ENCODE measurements at regions not wholly inside any gene's neighbourhood (a gene's known extent, or its start where the extent isn't known, plus 50 kb on each side); places are given as distances from the start of the nearest gene placed in this dataset.
A peak's percentile ranks its signal among the peaks of the same experiment; 100 is the strongest.

GRCh38 chr10:94092848-94093247 lies 99.1 kb downstream of the PLCE1 start:
- Histone ChIP-seq H3K4me3 (ENCODE audit: insufficient read depth, low read length) (no peak overlapping the region), H3K27ac (ENCODE audit: low read depth, low read length) (no peak overlapping the region), H3K4me1 (ENCODE audit: insufficient read depth, low read length) (peaks cover 36% of the 10 kb centered on the region), H3K79me2 (ENCODE audit: insufficient read depth, low read length) (no peaks in the 10 kb centered on the region), H3K36me3 (ENCODE audit: insufficient read depth, low read length) (no peaks in the 10 kb centered on the region), H4K20me1 (ENCODE audit: insufficient read depth, low read length) (no peaks in the 10 kb centered on the region), H3K4me2 (ENCODE audit: insufficient read depth, low read length) (no peak overlapping the region), H3K27me3 (ENCODE audit: insufficient read depth, low read length) (no peaks in the 10 kb centered on the region), H2AFZ (ENCODE audit: low read length) (no peak overlapping the region), H3K9me3 (ENCODE audit: low read depth, low read length) (no peaks in the 10 kb centered on the region)
- TF ChIP-seq CTCF (IDR thresholded peaks at IDR 0.05; ENCODE audit: extremely low read depth, low read depth, low read length), result no peak
- no peak for DNase-seq (ENCODE audit: insufficient read length, low spot score, missing footprints)

- no peak overlapping the region for H3K4me2 ChIP-seq (ENCODE audit: insufficient read depth, low read length)
- H3K36me3 ChIP-seq (ENCODE audit: insufficient read depth, low read length), result no peaks in the 10 kb centered on the region
- H3K27me3 ChIP-seq (ENCODE audit: insufficient read depth, low read length), result no peaks in the 10 kb centered on the region
- H3K4me3 ChIP-seq (ENCODE audit: insufficient read depth, low read length), result no peak overlapping the region
- H3K27ac ChIP-seq (ENCODE audit: low read depth, low read length), result no peak overlapping the region
- peaks cover 34% of the 10 kb centered on the region for H3K4me1 ChIP-seq (ENCODE audit: insufficient read depth, low read length)
- no peaks in the 10 kb centered on the region for H3K9me3 ChIP-seq (ENCODE audit: low read depth, low read length)
- no peaks in the 10 kb centered on the region for H4K20me1 ChIP-seq (ENCODE audit: insufficient read depth, low read length)
- H3K79me2 ChIP-seq (ENCODE audit: insufficient read depth, low read length), result no peaks in the 10 kb centered on the region
- no peak overlapping the region for H2AFZ ChIP-seq (ENCODE audit: low read length)
- TF ChIP-seq CTCF (IDR thresholded peaks at IDR 0.05; ENCODE audit: extremely low read depth, low read depth, low read length), result no peak
- peak; percentile 62 for DNase-seq (ENCODE audit: insufficient read length, low spot score, missing footprints)
Measured at GRCh38 chr10:94093286-94093905, 99.7 kb downstream of the PLCE1 start.

GRCh38 chr10:94094540-94094939 lies 100.8 kb downstream of the PLCE1 start:
- peak; percentile 57 for DNase-seq (ENCODE audit: insufficient read length, low spot score, missing footprints)
- Histone ChIP-seq H3K4me2 (ENCODE audit: insufficient read depth, low read length) (no peak overlapping the region), H4K20me1 (ENCODE audit: insufficient read depth, low read length) (no peaks in the 10 kb centered on the region), H3K9me3 (ENCODE audit: low read depth, low read length) (no peaks in the 10 kb centered on the region), H3K27me3 (ENCODE audit: insufficient read depth, low read length) (no peaks in the 10 kb centered on the region), H3K4me1 (ENCODE audit: insufficient read depth, low read length) (peaks cover 23% of the 10 kb centered on the region), H3K79me2 (ENCODE audit: insufficient read depth, low read length) (no peaks in the 10 kb centered on the region), H3K4me3 (ENCODE audit: insufficient read depth, low read length) (no peak overlapping the region), H2AFZ (ENCODE audit: low read length) (no peak overlapping the region), H3K36me3 (ENCODE audit: insufficient read depth, low read length) (no peaks in the 10 kb centered on the region), H3K27ac (ENCODE audit: low read depth, low read length) (no peak overlapping the region)
- no peak for TF ChIP-seq CTCF (IDR thresholded peaks at IDR 0.05; ENCODE audit: extremely low read depth, low read depth, low read length)

- no peaks in the 10 kb centered on the region for H3K79me2 ChIP-seq (ENCODE audit: insufficient read depth, low read length)
- H4K20me1 ChIP-seq (ENCODE audit: insufficient read depth, low read length), result no peaks in the 10 kb centered on the region
- H3K4me2 ChIP-seq (ENCODE audit: insufficient read depth, low read length), result no peak overlapping the region
- H3K27ac ChIP-seq (ENCODE audit: low read depth, low read length), result no peak overlapping the region
- no peak overlapping the region for H2AFZ ChIP-seq (ENCODE audit: low read length)
- no peaks in the 10 kb centered on the region for H3K36me3 ChIP-seq (ENCODE audit: insufficient read depth, low read length)
- no peak overlapping the region for H3K4me3 ChIP-seq (ENCODE audit: insufficient read depth, low read length)
- H3K9me3 ChIP-seq (ENCODE audit: low read depth, low read length), result no peaks in the 10 kb centered on the region
- DNase-seq (ENCODE audit: insufficient read length, low spot score, missing footprints), result peak; percentile 19
- H3K4me1 ChIP-seq (ENCODE audit: insufficient read depth, low read length), result peaks cover 22% of the 10 kb centered on the region
- no peak for TF ChIP-seq CTCF (IDR thresholded peaks at IDR 0.05; ENCODE audit: extremely low read depth, low read depth, low read length)
- H3K27me3 ChIP-seq (ENCODE audit: insufficient read depth, low read length), result no peaks in the 10 kb centered on the region
Measured at GRCh38 chr10:94097656-94098055, 103.9 kb downstream of the PLCE1 start.
